Panc1 (cell line): ENCODE measurements at regions not wholly inside any gene's neighbourhood (a gene's known extent, or its start where the extent isn't known, plus 50 kb on each side); places are given as distances from the start of the nearest gene placed in this dataset.

Experiments used
- ATAC-seq: fragments of 200-7000 bp; cut with Tn5 transposase; 2 replicates; pipeline ENCODE4 v1.9.1; 2020; ENCODE audit warnings: mild to moderate bottlenecking, moderate library complexity
- BruUV-seq: library from RNA; stranded (reverse); fragments of 400-500 nt; replicated peaks from 2 replicates; lab custom pipeline; 2021; lab: Mats Ljungman, UMichigan
- CTCF ChIA-PET: fragments of 300-600 bp; sonication (Branson Sonifier 250); formaldehyde crosslinking; loops from one replicate; lab custom pipeline; 2022; ENCODE audit warnings: antibody characterized with exemption; lab: Charles Lee
- POLR2A ChIA-PET: fragments of 300-600 bp; sonication (Branson Sonifier 250); formaldehyde crosslinking; loops from one replicate; lab custom pipeline; 2022; ENCODE audit warnings: antibody characterized with exemption; lab: Charles Lee
- DNase-seq: peaks from one replicate; pipeline ENCODE4 v3.0.0-alpha.2; 2010; ENCODE audit warnings: low read depth, low spot score
- H3K27ac ChIP-seq: 2 replicates; pipeline ENCODE4 v1.5.1; 2011; ENCODE audit warnings: mild to moderate bottlenecking, low read length, inconsistent platforms
- H3K27me3 ChIP-seq: fragments of 200-500 bp; sonication (Bioruptor generic); 2 replicates; pipeline ENCODE4 v1.6.0; 2014; ENCODE audit warnings: low read length, inconsistent platforms; ENCODE audit not compliant: control insufficient read depth, insufficient read depth
- H3K36me3 ChIP-seq: fragments of 200-500 bp; sonication (Bioruptor generic); 2 replicates; pipeline ENCODE4 v1.5.1; 2014; ENCODE audit warnings: inconsistent platforms, mild to moderate bottlenecking, low read length, moderate library complexity; ENCODE audit not compliant: control insufficient read depth, insufficient read depth
- H3K4me1 ChIP-seq: 2 replicates; pipeline ENCODE4 v1.5.1; 2011; ENCODE audit warnings: inconsistent platforms, mild to moderate bottlenecking, low read length, moderate library complexity; ENCODE audit not compliant: control insufficient read depth, insufficient read depth
- H3K4me3 ChIP-seq, 2 experiments: 2 replicates each; pipeline ENCODE4 v1.5.1; 2011 to 2012; ENCODE audit warnings: low read depth in 2 of 2, low read length in 2 of 2, mild to moderate bottlenecking in 2 of 2, inconsistent platforms in 1 of 2, moderate library complexity in 1 of 2
- H3K9me3 ChIP-seq: fragments of 200-500 bp; sonication (Bioruptor generic); 2 replicates; pipeline ENCODE4 v1.5.1; 2014; ENCODE audit warnings: low read depth, mild to moderate bottlenecking, inconsistent platforms, low read length, moderate library complexity; ENCODE audit not compliant: control insufficient read depth, insufficient read depth
- POLR2AphosphoS5 ChIP-seq: IDR thresholded peaks from 2 replicates; pipeline ENCODE4 v1.6.1; 2012; ENCODE audit warnings: mild to moderate bottlenecking, low read depth, low read length, moderate library complexity
- SIN3A ChIP-seq: IDR thresholded peaks from 2 replicates; pipeline ENCODE4 v1.6.1; 2012; ENCODE audit warnings: low read depth, mild to moderate bottlenecking, low read length, moderate library complexity, borderline replicate concordance; ENCODE audit not compliant: insufficient read depth
- TCF7L2 ChIP-seq: IDR thresholded peaks from 2 replicates; pipeline ENCODE4 v1.6.1; 2011; ENCODE audit warnings: mild to moderate bottlenecking, low read depth, low read length, inconsistent platforms
- in situ Hi-C: cut with HindIII; loops from 2 replicates; pipeline ENCODE4 v1.10.0; 2016; ENCODE audit warnings: low sequenced_read_pairs, low pct_unique_long_range_greater_than_20kb
- intact Hi-C: fragments of 100-400 bp; cut with micrococcal nuclease; formaldehyde crosslinking; loops from one replicate; pipeline ENCODE4 v1.10.0; 2022; ENCODE audit not compliant: unreplicated experiment
- TF ChIP-seq, protein P1 (sequence below): fragments of 450-650 bp; IDR thresholded peaks from 2 replicates; pipeline ENCODE4 v1.5.1; 2017; ENCODE audit warnings: mild to moderate bottlenecking
- TF ChIP-seq, protein P2 (sequence below), 2 experiments: IDR thresholded peaks; 2 replicates each; pipeline ENCODE4 v1.6.1; 2011 to 2012; ENCODE audit warnings: low read depth in 2 of 2, control low read depth in 1 of 2, low read length in 1 of 2, mild to moderate bottlenecking in 1 of 2, moderate library complexity in 1 of 2; ENCODE audit not compliant: insufficient read depth in 1 of 2

DNA sequence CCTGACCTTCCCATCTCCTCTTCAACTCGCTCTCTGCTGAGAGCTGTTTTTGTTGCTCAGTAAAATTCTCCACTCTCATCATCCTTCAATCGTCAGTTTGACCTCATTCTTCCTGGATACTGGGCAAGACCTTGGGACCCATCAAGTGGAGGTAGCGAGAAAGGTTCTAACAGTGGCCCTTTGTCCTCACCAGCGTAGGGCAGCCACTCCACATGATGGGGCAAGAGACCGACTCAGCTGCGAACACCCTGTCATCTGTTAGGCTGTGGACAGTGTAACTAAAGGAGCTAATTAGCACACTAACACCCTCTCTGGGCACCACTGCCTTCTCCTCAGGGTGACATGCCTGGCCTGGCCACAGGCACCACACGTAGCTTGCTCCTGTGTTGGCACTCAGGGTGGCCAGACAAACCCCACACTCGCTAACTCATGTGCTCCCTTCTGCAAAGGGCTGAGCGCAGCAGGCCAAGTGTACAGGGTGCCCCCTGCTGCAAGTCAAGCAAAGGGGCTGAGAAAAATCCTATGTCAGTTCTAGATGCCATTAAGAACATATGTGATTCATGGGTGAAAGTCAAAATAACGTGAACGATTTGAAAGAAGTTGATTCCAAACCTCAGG lies 1216.0 kb downstream of the SLITRK5 start:
- Histone ChIP-seq H3K9me3 (no peaks in the 10 kb centered on the region), H3K27ac (no peak overlapping the region), H3K4me1 (no peaks in the 10 kb centered on the region), H3K36me3 (no peaks in the 10 kb centered on the region), H3K27me3 (no peaks in the 10 kb centered on the region), H3K4me3 (no peak overlapping the region)
- peak; percentile 66 for ATAC-seq
- TF ChIP-seq, protein P1, sequence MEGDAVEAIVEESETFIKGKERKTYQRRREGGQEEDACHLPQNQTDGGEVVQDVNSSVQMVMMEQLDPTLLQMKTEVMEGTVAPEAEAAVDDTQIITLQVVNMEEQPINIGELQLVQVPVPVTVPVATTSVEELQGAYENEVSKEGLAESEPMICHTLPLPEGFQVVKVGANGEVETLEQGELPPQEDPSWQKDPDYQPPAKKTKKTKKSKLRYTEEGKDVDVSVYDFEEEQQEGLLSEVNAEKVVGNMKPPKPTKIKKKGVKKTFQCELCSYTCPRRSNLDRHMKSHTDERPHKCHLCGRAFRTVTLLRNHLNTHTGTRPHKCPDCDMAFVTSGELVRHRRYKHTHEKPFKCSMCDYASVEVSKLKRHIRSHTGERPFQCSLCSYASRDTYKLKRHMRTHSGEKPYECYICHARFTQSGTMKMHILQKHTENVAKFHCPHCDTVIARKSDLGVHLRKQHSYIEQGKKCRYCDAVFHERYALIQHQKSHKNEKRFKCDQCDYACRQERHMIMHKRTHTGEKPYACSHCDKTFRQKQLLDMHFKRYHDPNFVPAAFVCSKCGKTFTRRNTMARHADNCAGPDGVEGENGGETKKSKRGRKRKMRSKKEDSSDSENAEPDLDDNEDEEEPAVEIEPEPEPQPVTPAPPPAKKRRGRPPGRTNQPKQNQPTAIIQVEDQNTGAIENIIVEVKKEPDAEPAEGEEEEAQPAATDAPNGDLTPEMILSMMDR: peak; percentile 30
- TF ChIP-seq SIN3A: no peak
- ChIA-PET CTCF (no interaction called here), POLR2A (no interaction called here)
- in situ Hi-C loops (no loop called here), intact Hi-C loops (no loop called here)
- no peak for DNase-seq
- no TSS peak for BruUV-seq

DNA sequence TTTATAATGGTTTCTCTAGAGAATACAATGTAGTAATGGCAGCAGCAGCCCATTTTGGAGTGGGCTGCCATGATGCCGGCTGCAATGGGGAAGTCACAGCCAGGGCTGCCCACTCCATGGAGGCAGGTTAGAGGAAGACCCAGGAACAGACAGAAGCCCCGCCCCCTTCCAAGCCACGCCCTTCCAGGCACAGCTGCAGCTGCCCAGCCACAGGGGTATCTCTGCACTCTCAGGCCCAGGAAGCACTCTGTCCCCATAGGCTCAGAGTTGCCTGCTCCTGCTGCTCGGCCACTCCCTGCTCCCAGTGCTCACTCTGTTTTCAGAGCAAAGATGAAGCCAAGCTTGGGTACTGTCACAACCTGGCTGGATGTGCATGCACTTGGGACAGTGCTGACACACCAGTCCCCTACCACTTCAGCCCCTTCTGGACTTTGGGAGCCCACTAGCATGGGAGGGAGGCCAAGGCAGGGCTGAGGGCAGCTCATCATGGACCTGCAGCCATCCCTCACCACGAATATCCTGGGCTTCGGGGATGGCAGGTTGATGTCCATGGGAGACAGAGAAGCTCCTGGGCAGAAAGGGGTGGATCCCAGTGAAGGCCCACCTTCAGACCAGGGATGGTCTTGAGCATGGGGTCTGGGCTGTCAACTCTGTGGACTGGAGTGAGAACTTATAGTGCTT lies 1224.2 kb downstream of the SLITRK5 start:
- Histone ChIP-seq H3K36me3 (no peaks in the 10 kb centered on the region), H3K27me3 (no peaks in the 10 kb centered on the region), H3K4me3 (no peak overlapping the region), H3K4me1 (no peaks in the 10 kb centered on the region), H3K9me3 (no peaks in the 10 kb centered on the region), H3K27ac (no peak overlapping the region)
- DNase-seq (no peak), ATAC-seq (no peak)
- TF ChIP-seq, protein P2, sequence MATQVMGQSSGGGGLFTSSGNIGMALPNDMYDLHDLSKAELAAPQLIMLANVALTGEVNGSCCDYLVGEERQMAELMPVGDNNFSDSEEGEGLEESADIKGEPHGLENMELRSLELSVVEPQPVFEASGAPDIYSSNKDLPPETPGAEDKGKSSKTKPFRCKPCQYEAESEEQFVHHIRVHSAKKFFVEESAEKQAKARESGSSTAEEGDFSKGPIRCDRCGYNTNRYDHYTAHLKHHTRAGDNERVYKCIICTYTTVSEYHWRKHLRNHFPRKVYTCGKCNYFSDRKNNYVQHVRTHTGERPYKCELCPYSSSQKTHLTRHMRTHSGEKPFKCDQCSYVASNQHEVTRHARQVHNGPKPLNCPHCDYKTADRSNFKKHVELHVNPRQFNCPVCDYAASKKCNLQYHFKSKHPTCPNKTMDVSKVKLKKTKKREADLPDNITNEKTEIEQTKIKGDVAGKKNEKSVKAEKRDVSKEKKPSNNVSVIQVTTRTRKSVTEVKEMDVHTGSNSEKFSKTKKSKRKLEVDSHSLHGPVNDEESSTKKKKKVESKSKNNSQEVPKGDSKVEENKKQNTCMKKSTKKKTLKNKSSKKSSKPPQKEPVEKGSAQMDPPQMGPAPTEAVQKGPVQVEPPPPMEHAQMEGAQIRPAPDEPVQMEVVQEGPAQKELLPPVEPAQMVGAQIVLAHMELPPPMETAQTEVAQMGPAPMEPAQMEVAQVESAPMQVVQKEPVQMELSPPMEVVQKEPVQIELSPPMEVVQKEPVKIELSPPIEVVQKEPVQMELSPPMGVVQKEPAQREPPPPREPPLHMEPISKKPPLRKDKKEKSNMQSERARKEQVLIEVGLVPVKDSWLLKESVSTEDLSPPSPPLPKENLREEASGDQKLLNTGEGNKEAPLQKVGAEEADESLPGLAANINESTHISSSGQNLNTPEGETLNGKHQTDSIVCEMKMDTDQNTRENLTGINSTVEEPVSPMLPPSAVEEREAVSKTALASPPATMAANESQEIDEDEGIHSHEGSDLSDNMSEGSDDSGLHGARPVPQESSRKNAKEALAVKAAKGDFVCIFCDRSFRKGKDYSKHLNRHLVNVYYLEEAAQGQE (IDR thresholded peaks at IDR 0.05; ENCODE audit: insufficient read depth in 1 of 2, low read depth in 2 of 2, low read length in 1 of 2): no peak
- TF ChIP-seq POLR2AphosphoS5 (no peak), SIN3A (no peak), TCF7L2 (no peak)
- TF ChIP-seq, protein P1: no peak
- in situ Hi-C loops: no loop called here
- intact Hi-C loops: no loop called here
- BruUV-seq: no TSS peak
- ChIA-PET CTCF (no interaction called here), POLR2A (no interaction called here)
